Parathyroid adenoma (tissue), 2 donors: ENCODE measurements at regions not wholly inside any gene's neighbourhood (a gene's known extent, or its start where the extent isn't known, plus 50 kb on each side); places are given as distances from the start of the nearest gene placed in this dataset.

ENCODE experiments used
- H2AFZ ChIP-seq: fragments of 300-600 bp; sonication (generic); one replicate; pipeline ENCODE4 v1.7.0; 2017; ENCODE audit warnings: antibody characterized with exemption, mild to moderate bottlenecking
- H3K27ac ChIP-seq: fragments of 300-600 bp; sonication (generic); one replicate; pipeline ENCODE4 v1.7.0; 2017
- H3K27me3 ChIP-seq: fragments of 300-600 bp; sonication (generic); one replicate; pipeline ENCODE4 v1.7.0; 2017; ENCODE audit warnings: low read length; ENCODE audit not compliant: control insufficient read depth, insufficient read depth
- H3K36me3 ChIP-seq: fragments of 300-600 bp; sonication (generic); one replicate; pipeline ENCODE4 v1.7.0; 2017; ENCODE audit warnings: low read length; ENCODE audit not compliant: control insufficient read depth, insufficient read depth
- H3K4me1 ChIP-seq: fragments of 300-600 bp; sonication (generic); one replicate; pipeline ENCODE4 v1.7.0; 2017; ENCODE audit warnings: control low read depth
- H3K4me2 ChIP-seq: fragments of 300-600 bp; sonication (generic); one replicate; pipeline ENCODE4 v1.7.0; 2017; ENCODE audit warnings: low read length
- H3K4me3 ChIP-seq: fragments of 300-600 bp; sonication (generic); one replicate; pipeline ENCODE4 v1.7.0; 2017; ENCODE audit warnings: low read depth, low read length
- H3K79me2 ChIP-seq: fragments of 300-600 bp; sonication (generic); one replicate; pipeline ENCODE4 v1.7.0; 2017; ENCODE audit warnings: control low read depth
- H3K9ac ChIP-seq: fragments of 300-600 bp; sonication (generic); one replicate; pipeline ENCODE4 v1.7.0; 2017; ENCODE audit warnings: mild to moderate bottlenecking
- H3K9me3 ChIP-seq: fragments of 300-600 bp; sonication (generic); one replicate; pipeline ENCODE4 v1.7.0; 2017; ENCODE audit warnings: low read length; ENCODE audit not compliant: control insufficient read depth
- CTCF ChIP-seq: fragments of 300-600 bp; sonication (generic); IDR thresholded peaks from one replicate; pipeline ENCODE4 v1.7.0; 2017; ENCODE audit warnings: antibody characterized with exemption, mild to moderate bottlenecking
- donor health status: primary hyperparathyroidism.

DNA sequence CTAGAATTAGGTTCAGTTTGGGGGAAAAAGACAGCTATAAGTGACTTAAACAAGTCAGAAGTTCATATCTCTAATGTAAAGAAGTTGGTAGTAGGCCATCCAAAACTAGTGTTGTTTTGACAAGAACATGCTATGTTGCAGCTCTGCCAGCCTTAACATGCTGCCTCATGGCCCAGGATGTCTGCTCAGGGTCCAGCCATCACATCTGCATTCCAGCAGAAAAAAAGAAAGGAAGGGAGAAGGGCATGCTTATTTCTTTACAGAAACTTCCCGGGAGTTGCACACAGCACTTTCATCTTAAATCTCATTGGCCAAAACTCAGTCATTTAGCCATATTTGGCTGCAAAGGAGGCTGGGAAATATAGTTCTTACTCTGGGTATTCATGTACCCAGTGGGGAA is 400.4 kb upstream of the PODXL start:
- Histone ChIP-seq H3K27me3 (no peaks in the 10 kb centered on the region), H3K4me3 (no peak overlapping the region), H3K36me3 (no peaks in the 10 kb centered on the region), H3K4me2 (no peak overlapping the region), H2AFZ (no peak overlapping the region), H3K9me3 (no peaks in the 10 kb centered on the region), H3K9ac (no peak overlapping the region), H3K27ac (no peak overlapping the region), H3K4me1 (no peaks in the 10 kb centered on the region), H3K79me2 (no peaks in the 10 kb centered on the region)
- TF ChIP-seq CTCF: no peak

DNA sequence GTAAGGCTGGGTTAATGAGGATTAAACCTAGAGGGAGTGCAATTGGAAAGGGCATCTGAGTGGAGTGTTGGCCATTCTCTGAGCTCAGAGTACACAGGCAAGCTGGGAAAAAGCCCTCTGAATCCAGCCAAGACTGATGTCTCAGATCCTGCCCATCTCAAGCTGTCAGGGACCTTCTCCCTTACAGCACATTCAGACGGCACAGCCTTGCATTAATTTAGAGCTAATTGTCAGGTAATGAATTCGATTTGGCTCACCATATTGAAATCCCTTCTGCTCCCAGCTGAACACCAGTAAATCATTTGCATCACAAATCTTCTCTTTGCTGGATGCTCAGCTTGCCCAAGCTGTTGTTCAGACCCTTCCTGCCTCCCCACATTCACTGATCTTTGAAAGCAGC is 399.3 kb upstream of the PODXL start:
- no peak overlapping the region for H3K27ac ChIP-seq
- H3K9me3 ChIP-seq: no peaks in the 10 kb centered on the region
- H3K4me2 ChIP-seq: no peak overlapping the region
- H3K36me3 ChIP-seq: no peaks in the 10 kb centered on the region
- H3K4me3 ChIP-seq: no peak overlapping the region
- no peaks in the 10 kb centered on the region for H3K4me1 ChIP-seq
- H3K27me3 ChIP-seq: no peaks in the 10 kb centered on the region
- H3K9ac ChIP-seq: no peak overlapping the region
- no peaks in the 10 kb centered on the region for H3K79me2 ChIP-seq
- no peak for TF ChIP-seq CTCF
- H2AFZ ChIP-seq: no peak overlapping the region

DNA sequence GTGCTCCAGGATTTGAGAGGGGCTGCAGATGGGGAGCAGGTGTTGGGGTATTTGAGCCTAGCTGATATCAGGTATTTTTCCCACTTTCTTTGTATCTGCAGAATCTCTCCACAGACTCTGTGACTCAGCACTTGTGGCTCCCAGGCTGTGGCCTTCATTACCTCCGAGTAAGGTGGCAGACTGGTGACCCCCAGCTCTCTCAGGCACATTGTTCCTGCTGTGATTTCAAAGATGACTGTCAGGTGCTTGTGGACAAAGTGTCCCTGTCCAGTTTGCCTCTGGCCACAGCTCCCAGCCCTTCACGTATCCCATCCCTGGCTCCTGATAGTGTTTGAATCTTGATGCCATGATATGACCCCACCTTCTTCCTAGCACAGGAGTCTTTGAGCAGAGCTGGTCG is 396.8 kb upstream of the PODXL start:
- no peaks in the 10 kb centered on the region for H3K27me3 ChIP-seq
- H3K4me2 ChIP-seq: no peak overlapping the region
- no peak overlapping the region for H3K4me3 ChIP-seq
- H3K27ac ChIP-seq: no peak overlapping the region
- no peaks in the 10 kb centered on the region for H3K79me2 ChIP-seq
- H2AFZ ChIP-seq: no peak overlapping the region
- H3K9ac ChIP-seq: no peak overlapping the region
- no peak for TF ChIP-seq CTCF
- H3K4me1 ChIP-seq: no peaks in the 10 kb centered on the region
- no peaks in the 10 kb centered on the region for H3K9me3 ChIP-seq
- H3K36me3 ChIP-seq: no peaks in the 10 kb centered on the region

- TF ChIP-seq CTCF: no peak
- Histone ChIP-seq H2AFZ (no peak overlapping the region), H3K27ac (no peak overlapping the region), H3K27me3 (no peaks in the 10 kb centered on the region), H3K36me3 (no peaks in the 10 kb centered on the region), H3K9me3 (no peaks in the 10 kb centered on the region), H3K79me2 (no peaks in the 10 kb centered on the region), H3K4me1 (no peaks in the 10 kb centered on the region), H3K4me3 (no peak overlapping the region), H3K9ac (no peak overlapping the region), H3K4me2 (no peak overlapping the region)
Measured at GRCh38 chr7:131952365-131952764, 395.9 kb upstream of the PODXL start.

- Histone ChIP-seq H3K27ac (no peak overlapping the region), H3K36me3 (no peaks in the 10 kb centered on the region), H3K4me2 (no peak overlapping the region), H3K4me3 (no peak overlapping the region), H3K79me2 (no peaks in the 10 kb centered on the region), H3K4me1 (no peaks in the 10 kb centered on the region), H3K9me3 (no peaks in the 10 kb centered on the region), H3K27me3 (peaks cover under 1% of the 10 kb centered on the region), H2AFZ (no peak overlapping the region), H3K9ac (no peak overlapping the region)
- TF ChIP-seq CTCF: no peak
Measured at GRCh38 chr7:131950758-131951157, 394.3 kb upstream of the PODXL start.
